GM23248 (cell line): ENCODE measurements at regions not wholly inside any gene's neighbourhood (a gene's known extent, or its start where the extent isn't known, plus 50 kb on each side); places are given as distances from the start of the nearest gene placed in this dataset.

Experiments used
- DNase-seq: peaks from one replicate; pipeline ENCODE4 v3.0.0-alpha.2; 2015
- H2AFZ ChIP-seq: fragments of 200-600 bp; sonication (generic); 2 replicates; pipeline ENCODE4 v1.6.1; 2016; ENCODE audit warnings: antibody characterized with exemption
- H3F3A ChIP-seq: fragments of 200-600 bp; sonication (generic); 2 replicates; pipeline ENCODE4 v1.6.1; 2016; ENCODE audit warnings: mild to moderate bottlenecking, antibody characterized with exemption, mixed run types; ENCODE audit not compliant: insufficient read depth
- H3K27ac ChIP-seq: fragments of 200-600 bp; sonication (generic); 2 replicates; pipeline ENCODE4 v1.5.1; 2016; ENCODE audit warnings: mild to moderate bottlenecking
- H3K27me3 ChIP-seq: fragments of 200-600 bp; sonication (generic); replicated peaks from 2 replicates; pipeline ENCODE4 v1.6.1; 2016; ENCODE audit warnings: mild to moderate bottlenecking; ENCODE audit not compliant: insufficient read depth
- H3K36me3 ChIP-seq: fragments of 200-600 bp; sonication (generic); 2 replicates; pipeline ENCODE4 v1.6.1; 2016; ENCODE audit warnings: low read depth, mild to moderate bottlenecking
- H3K4me1 ChIP-seq: fragments of 200-600 bp; sonication (generic); 2 replicates; pipeline ENCODE4 v1.6.1; 2016; ENCODE audit warnings: mild to moderate bottlenecking; ENCODE audit not compliant: insufficient read depth
- H3K4me2 ChIP-seq: fragments of 200-600 bp; sonication (generic); one replicate; pipeline ENCODE4 v1.6.1; 2016; ENCODE audit warnings: mild to moderate bottlenecking; ENCODE audit not compliant: unreplicated experiment
- H3K4me3 ChIP-seq: fragments of 200-600 bp; sonication (generic); 2 replicates; pipeline ENCODE4 v1.5.1; 2016; ENCODE audit warnings: mild to moderate bottlenecking
- H3K79me2 ChIP-seq: fragments of 200-600 bp; sonication (generic); 2 replicates; pipeline ENCODE4 v1.6.1; 2016; ENCODE audit warnings: mild to moderate bottlenecking; ENCODE audit not compliant: insufficient read depth
- H3K9ac ChIP-seq: fragments of 200-600 bp; sonication (generic); 2 replicates; pipeline ENCODE4 v1.6.1; 2016; ENCODE audit warnings: mild to moderate bottlenecking
- H3K9me2 ChIP-seq: fragments of 200-600 bp; sonication (generic); 2 replicates; pipeline ENCODE4 v1.6.1; 2016; ENCODE audit warnings: mixed run types, mild to moderate bottlenecking, moderate library complexity; ENCODE audit not compliant: insufficient read depth
- H3K9me3 ChIP-seq: fragments of 200-600 bp; sonication (generic); one replicate; pipeline ENCODE4 v1.6.1; 2017; ENCODE audit warnings: low read depth
- H4K20me1 ChIP-seq: fragments of 200-600 bp; sonication (generic); 2 replicates; pipeline ENCODE4 v1.6.0; 2016; ENCODE audit not compliant: insufficient read depth
- EZH2 ChIP-seq: fragments of 200-600 bp; sonication (generic); IDR thresholded peaks from 2 replicates; pipeline ENCODE4 v1.6.1; 2018; ENCODE audit warnings: antibody characterized with exemption, mild to moderate bottlenecking; ENCODE audit not compliant: insufficient read depth, poor library complexity, severe bottlenecking
- EZH2phosphoT487 ChIP-seq: fragments of 200-600 bp; sonication (generic); IDR thresholded peaks from 2 replicates; pipeline ENCODE4 v1.6.1; 2018; ENCODE audit warnings: antibody characterized with exemption, moderate library complexity, mild to moderate bottlenecking, low read depth; ENCODE audit not compliant: insufficient read depth
- WGBS, 2 experiments: methylation state at CpG; one replicate each; pipeline ENCODE4 v1.1.6; 2015 to 2017; ENCODE audit warnings: low lambda C conversion rate in 2 of 2, low coverage in 1 of 2; ENCODE audit errors: missing lambda C conversion rate in 2 of 2; 5-methylcytosine and 5-hydroxymethylcytosine counted together
- in situ Hi-C: fragments of 300-500 bp; cut with MboI; formaldehyde crosslinking; loops from 2 replicates; pipeline ENCODE4 v1.15.0; 2020

- peak overlapping the region; percentile 76 for H3K4me2 ChIP-seq
- in situ Hi-C loops = no loop called here
- H3K4me1 ChIP-seq = peaks cover 13% of the 10 kb centered on the region
- H3K36me3 ChIP-seq = no peaks in the 10 kb centered on the region
- H3K9me2 ChIP-seq = no peaks in the 10 kb centered on the region
- no peak for TF ChIP-seq EZH2phosphoT487
- TF ChIP-seq EZH2 = no peak
- no peaks in the 10 kb centered on the region for H3K27me3 ChIP-seq
- H3F3A ChIP-seq = peaks cover 7% of the 10 kb centered on the region; the same call in 1 of the 2 replicates
- no peaks in the 10 kb centered on the region for H3K79me2 ChIP-seq
- H3K9me3 ChIP-seq = no peaks in the 10 kb centered on the region
- H3K27ac ChIP-seq = peak overlapping the region; percentile 47
- H3K4me3 ChIP-seq = no peak overlapping the region
- 67 to 80% methylated on average over 3 of the region's 3 CpGs for WGBS, 2 experiments
- no peak overlapping the region for H3K9ac ChIP-seq
- no peaks in the 10 kb centered on the region for H4K20me1 ChIP-seq
- DNase-seq = no peak
- peak overlapping the region; percentile 82 for H2AFZ ChIP-seq
Measured at GRCh38 chr15:49718846-49719245, 98.0 kb downstream of the DTWD1 start.

DNA sequence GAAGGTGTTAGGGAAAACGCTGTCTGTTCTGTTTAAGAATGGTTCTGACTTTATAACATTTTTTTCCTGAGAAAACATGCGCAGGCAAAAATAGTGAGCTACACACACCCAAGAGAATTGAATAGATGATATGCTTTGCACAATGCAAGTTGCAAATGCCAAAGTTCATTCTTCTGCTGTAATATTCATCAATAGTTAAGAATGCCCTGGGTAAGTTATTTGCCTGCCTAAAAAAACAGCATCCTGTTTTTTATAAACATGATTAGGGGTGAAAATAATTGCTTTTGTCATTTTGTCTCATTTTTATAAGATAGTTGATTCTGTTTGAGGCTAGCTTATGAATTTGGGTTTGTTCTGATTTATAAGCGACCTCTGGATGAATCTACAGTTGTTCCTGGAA, 99.4 kb downstream of the DTWD1 start:
- H3K36me3 ChIP-seq = no peaks in the 10 kb centered on the region
- no peak overlapping the region for H3K27ac ChIP-seq
- in situ Hi-C loops = no loop called here
- H3K4me3 ChIP-seq = no peak overlapping the region
- H3K4me1 ChIP-seq = peaks cover 13% of the 10 kb centered on the region
- WGBS, 2 experiments = 98 to 99% methylated on average over 3 of the region's 3 CpGs
- H3K4me2 ChIP-seq = no peak overlapping the region
- H3F3A ChIP-seq = peaks cover 7% of the 10 kb centered on the region; the same call in 1 of the 2 replicates
- no peak overlapping the region for H3K9ac ChIP-seq
- TF ChIP-seq EZH2phosphoT487 = no peak
- TF ChIP-seq EZH2 = no peak
- H3K9me2 ChIP-seq = no peaks in the 10 kb centered on the region
- H3K9me3 ChIP-seq = no peaks in the 10 kb centered on the region
- no peaks in the 10 kb centered on the region for H3K27me3 ChIP-seq
- DNase-seq = no peak
- H2AFZ ChIP-seq = no peak overlapping the region
- H3K79me2 ChIP-seq = no peaks in the 10 kb centered on the region
- H4K20me1 ChIP-seq = no peaks in the 10 kb centered on the region

DNA sequence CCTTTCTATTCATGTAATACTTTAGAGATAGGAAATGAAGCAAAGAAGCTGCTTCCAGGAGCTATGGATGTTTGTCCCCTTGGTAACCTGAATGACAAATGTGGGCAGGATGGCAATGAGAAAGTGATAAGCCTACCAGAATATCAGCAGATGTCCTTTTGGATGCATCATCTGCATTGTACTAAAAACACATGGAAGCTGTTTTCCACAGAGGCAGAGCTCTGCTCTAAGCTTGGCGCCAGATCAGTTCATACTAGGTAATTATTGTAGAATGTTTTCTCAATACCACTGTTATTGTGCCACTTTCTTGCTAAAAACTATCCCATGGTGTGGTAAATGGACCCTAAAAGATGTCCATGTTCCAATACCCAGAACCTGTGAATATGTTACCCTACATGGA, 100.2 kb downstream of the DTWD1 start:
- in situ Hi-C loops = no loop called here
- no peak overlapping the region for H3K27ac ChIP-seq
- no peak overlapping the region for H3K9ac ChIP-seq
- H3K27me3 ChIP-seq = no peaks in the 10 kb centered on the region
- no peak overlapping the region for H3K4me2 ChIP-seq
- H3K9me2 ChIP-seq = no peaks in the 10 kb centered on the region
- H3K4me1 ChIP-seq = peaks cover 13% of the 10 kb centered on the region
- H3F3A ChIP-seq = peaks cover 7% of the 10 kb centered on the region; the same call in 1 of the 2 replicates
- H2AFZ ChIP-seq = no peak overlapping the region
- H4K20me1 ChIP-seq = no peaks in the 10 kb centered on the region
- no peaks in the 10 kb centered on the region for H3K79me2 ChIP-seq
- DNase-seq = no peak
- no peak overlapping the region for H3K4me3 ChIP-seq
- TF ChIP-seq EZH2 (no peak), EZH2phosphoT487 (no peak)
- H3K36me3 ChIP-seq = no peaks in the 10 kb centered on the region
- 61 to 79% methylated on average over 1 of the region's 1 CpG for WGBS, 2 experiments
- H3K9me3 ChIP-seq = no peaks in the 10 kb centered on the region

GRCh38 chr15:49721621-49722020, 100.8 kb downstream of the DTWD1 start:
- Histone ChIP-seq H3K4me2 (no peak overlapping the region), H3K79me2 (no peaks in the 10 kb centered on the region), H4K20me1 (no peaks in the 10 kb centered on the region), H3K4me1 (peaks cover 13% of the 10 kb centered on the region), H3K4me3 (no peak overlapping the region), H2AFZ (no peak overlapping the region), H3K27me3 (no peaks in the 10 kb centered on the region), H3K9me3 (no peaks in the 10 kb centered on the region), H3K9ac (no peak overlapping the region), H3K27ac (no peak overlapping the region), H3F3A (peaks cover 7% of the 10 kb centered on the region; the same call in 1 of the 2 replicates), H3K9me2 (no peaks in the 10 kb centered on the region), H3K36me3 (no peaks in the 10 kb centered on the region)
- no peak for DNase-seq
- TF ChIP-seq EZH2 (no peak), EZH2phosphoT487 (no peak)
- WGBS, 2 experiments = 100% methylated on average over 1 of the region's 1 CpG
- in situ Hi-C loops = no loop called here

- H3K4me2 ChIP-seq = no peak overlapping the region
- H3K4me3 ChIP-seq = no peak overlapping the region
- H3K36me3 ChIP-seq = no peaks in the 10 kb centered on the region
- in situ Hi-C loops = no loop called here
- no peak overlapping the region for H2AFZ ChIP-seq
- DNase-seq = no peak
- H3K4me1 ChIP-seq = no peaks in the 10 kb centered on the region
- TF ChIP-seq EZH2phosphoT487 = no peak
- no peak for TF ChIP-seq EZH2
- H4K20me1 ChIP-seq = no peaks in the 10 kb centered on the region
- no peaks in the 10 kb centered on the region for H3F3A ChIP-seq
- H3K9me3 ChIP-seq = no peaks in the 10 kb centered on the region
- H3K79me2 ChIP-seq = no peaks in the 10 kb centered on the region
- H3K9me2 ChIP-seq = no peaks in the 10 kb centered on the region
- no peak overlapping the region for H3K27ac ChIP-seq
- WGBS, 2 experiments = 41 to 45% methylated on average over 2 of the region's 2 CpGs
- no peaks in the 10 kb centered on the region for H3K27me3 ChIP-seq
- H3K9ac ChIP-seq = no peak overlapping the region
Measured at GRCh38 chr15:49723981-49724380, 103.1 kb downstream of the DTWD1 start.
